K562 (cell line): ENCODE measurements at regions not wholly inside any gene's neighbourhood (a gene's known extent, or its start where the extent isn't known, plus 50 kb on each side); places are given as distances from the start of the nearest gene placed in this dataset.

ENCODE experiments used
- BMI1 ChIP-seq: fragments of 150-350 bp; IDR thresholded peaks from 2 replicates; pipeline ENCODE4 v1.6.1; 2014; ENCODE audit warnings: low read length
- EGR1 ChIP-seq: fragments of 450-650 bp; conservative IDR thresholded peaks from 2 replicates; pipeline ENCODE4 v1.6.1; 2017; ENCODE audit warnings: mild to moderate bottlenecking
- MAFK ChIP-seq: IDR thresholded peaks from 2 replicates; pipeline ENCODE4 v1.6.1; 2011; ENCODE audit warnings: low read length, improper control_type of control experiment
- POLR2A ChIP-seq: fragments of 450-650 bp; conservative IDR thresholded peaks from 2 replicates; pipeline ENCODE4 v1.6.1; 2016
- RAD21 ChIP-seq, 2 experiments: fragments of 250-450 bp in 1 of 2; fragments of 450-650 bp in 1 of 2; sonication (Bioruptor Pico) in 1 of 2; formaldehyde crosslinking in 1 of 2; IDR thresholded peaks in 1 of 2; conservative IDR thresholded peaks in 1 of 2; 2 replicates each; pipeline versions ENCODE4 v1.4.0 to v1.8.0; 2020 to 2022; ENCODE audit warnings: mild to moderate bottlenecking in 2 of 2, moderate library complexity in 1 of 2
- TF ChIP-seq, protein P1 (sequence below), 3 experiments: IDR thresholded peaks in 2 of 3; conservative IDR thresholded peaks in 1 of 3; 2 replicates each; pipeline ENCODE4 v1.5.1; 2011 to 2012; ENCODE audit warnings: low read length in 3 of 3, mild to moderate bottlenecking in 3 of 3, control low read depth in 2 of 3, improper control_type of control experiment in 1 of 3, inconsistent platforms in 1 of 3, low read depth in 1 of 3, mixed read lengths in 1 of 3, moderate library complexity in 1 of 3; ENCODE audit not compliant: insufficient read depth in 2 of 3
- TF ChIP-seq, protein P2 (sequence below): sonication (generic); formaldehyde crosslinking; IDR thresholded peaks from 2 replicates; pipeline ENCODE4 v1.5.0; 2020; ENCODE audit warnings: missing genetic modification reagents
- TF ChIP-seq, protein P3 (sequence below): sonication (generic); formaldehyde crosslinking; IDR thresholded peaks from 2 replicates; pipeline ENCODE4 v1.9.0; 2022; ENCODE audit warnings: mild to moderate bottlenecking, missing genetic modification reagents

DNA sequence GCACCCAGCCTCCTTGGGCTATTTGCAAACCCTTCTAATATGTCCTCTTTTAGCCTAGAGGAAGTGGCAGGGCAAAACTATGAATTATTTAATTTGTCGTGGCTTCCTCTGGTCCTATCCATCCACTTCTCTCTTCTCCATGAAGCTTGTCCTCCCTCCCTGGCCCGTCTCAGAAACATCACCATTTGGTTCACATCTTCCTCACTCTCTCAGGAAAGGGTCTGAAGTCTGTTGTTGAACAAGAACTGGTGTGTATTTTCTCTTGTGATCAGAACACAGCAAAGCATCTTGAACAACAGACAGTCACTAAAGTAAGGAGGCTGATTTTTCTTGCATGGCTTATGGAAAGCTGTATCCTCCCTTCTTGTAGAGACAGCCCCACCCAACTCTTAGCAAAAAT is 550.1 kb upstream of the NRP1 start:
- TF ChIP-seq EGR1 (no peak), RAD21 (CRISPR knock-in tag; conservative IDR thresholded peaks at IDR 0.05 in 1 of 2, IDR thresholded peaks at IDR 0.05 in 1 of 2) (no peak), MAFK (no peak), POLR2A (no peak), BMI1 (no peak)
- TF ChIP-seq, protein P1, sequence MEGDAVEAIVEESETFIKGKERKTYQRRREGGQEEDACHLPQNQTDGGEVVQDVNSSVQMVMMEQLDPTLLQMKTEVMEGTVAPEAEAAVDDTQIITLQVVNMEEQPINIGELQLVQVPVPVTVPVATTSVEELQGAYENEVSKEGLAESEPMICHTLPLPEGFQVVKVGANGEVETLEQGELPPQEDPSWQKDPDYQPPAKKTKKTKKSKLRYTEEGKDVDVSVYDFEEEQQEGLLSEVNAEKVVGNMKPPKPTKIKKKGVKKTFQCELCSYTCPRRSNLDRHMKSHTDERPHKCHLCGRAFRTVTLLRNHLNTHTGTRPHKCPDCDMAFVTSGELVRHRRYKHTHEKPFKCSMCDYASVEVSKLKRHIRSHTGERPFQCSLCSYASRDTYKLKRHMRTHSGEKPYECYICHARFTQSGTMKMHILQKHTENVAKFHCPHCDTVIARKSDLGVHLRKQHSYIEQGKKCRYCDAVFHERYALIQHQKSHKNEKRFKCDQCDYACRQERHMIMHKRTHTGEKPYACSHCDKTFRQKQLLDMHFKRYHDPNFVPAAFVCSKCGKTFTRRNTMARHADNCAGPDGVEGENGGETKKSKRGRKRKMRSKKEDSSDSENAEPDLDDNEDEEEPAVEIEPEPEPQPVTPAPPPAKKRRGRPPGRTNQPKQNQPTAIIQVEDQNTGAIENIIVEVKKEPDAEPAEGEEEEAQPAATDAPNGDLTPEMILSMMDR (IDR thresholded peaks at IDR 0.05 in 2 of 3, conservative IDR thresholded peaks at IDR 0.05 in 1 of 3; ENCODE audit: insufficient read depth in 2 of 3, low read depth in 1 of 3, low read length in 3 of 3): no peak
- TF ChIP-seq, protein P2, sequence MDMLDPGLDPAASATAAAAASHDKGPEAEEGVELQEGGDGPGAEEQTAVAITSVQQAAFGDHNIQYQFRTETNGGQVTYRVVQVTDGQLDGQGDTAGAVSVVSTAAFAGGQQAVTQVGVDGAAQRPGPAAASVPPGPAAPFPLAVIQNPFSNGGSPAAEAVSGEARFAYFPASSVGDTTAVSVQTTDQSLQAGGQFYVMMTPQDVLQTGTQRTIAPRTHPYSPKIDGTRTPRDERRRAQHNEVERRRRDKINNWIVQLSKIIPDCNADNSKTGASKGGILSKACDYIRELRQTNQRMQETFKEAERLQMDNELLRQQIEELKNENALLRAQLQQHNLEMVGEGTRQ: no peak
- TF ChIP-seq, protein P3, sequence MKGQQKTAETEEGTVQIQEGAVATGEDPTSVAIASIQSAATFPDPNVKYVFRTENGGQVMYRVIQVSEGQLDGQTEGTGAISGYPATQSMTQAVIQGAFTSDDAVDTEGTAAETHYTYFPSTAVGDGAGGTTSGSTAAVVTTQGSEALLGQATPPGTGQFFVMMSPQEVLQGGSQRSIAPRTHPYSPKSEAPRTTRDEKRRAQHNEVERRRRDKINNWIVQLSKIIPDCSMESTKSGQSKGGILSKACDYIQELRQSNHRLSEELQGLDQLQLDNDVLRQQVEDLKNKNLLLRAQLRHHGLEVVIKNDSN: no peak
